SK-N-MC (cell line): ENCODE measurements at regions not wholly inside any gene's neighbourhood (a gene's known extent, or its start where the extent isn't known, plus 50 kb on each side); places are given as distances from the start of the nearest gene placed in this dataset.

Experiments
- DNase-seq: peaks from one replicate; pipeline ENCODE4 v3.0.0-alpha.2; 2011; ENCODE audit warnings: low read depth, low spot score
- H3K27ac ChIP-seq: fragments of 200-600 bp; sonication (generic); 2 replicates; pipeline ENCODE4 v1.5.1; 2016; ENCODE audit warnings: mixed run types
- H3K36me3 ChIP-seq: fragments of 200-600 bp; sonication (generic); 2 replicates; pipeline ENCODE4 v1.6.1; 2017; ENCODE audit warnings: antibody characterized with exemption, low read length, mixed read lengths; ENCODE audit not compliant: insufficient read depth
- H3K4me3 ChIP-seq: fragments of 200-600 bp; sonication (generic); 2 replicates; pipeline ENCODE4 v1.5.1; 2016
- H3K9ac ChIP-seq: fragments of 200-600 bp; sonication (generic); 2 replicates; pipeline ENCODE4 v1.8.0; 2017; ENCODE audit warnings: mixed run types, mixed read lengths; ENCODE audit not compliant: insufficient read length
- H3K9me3 ChIP-seq: fragments of 200-600 bp; sonication (generic); 2 replicates; pipeline ENCODE4 v1.6.1; 2017; ENCODE audit warnings: low read depth, mild to moderate bottlenecking, antibody characterized with exemption, low read length, moderate library complexity, mixed read lengths
- EZH2 ChIP-seq: fragments of 200-600 bp; sonication (generic); IDR thresholded peaks from one replicate; pipeline ENCODE4 v1.6.1; 2017; ENCODE audit warnings: antibody characterized with exemption
- FOXP2 ChIP-seq: optimal IDR thresholded peaks from 2 replicates; pipeline ENCODE3; 2011; ENCODE audit warnings: mild to moderate bottlenecking, moderate library complexity; ENCODE audit not compliant: insufficient read depth; ENCODE audit errors: extremely low read length, control extremely low read depth
- POLR2AphosphoS5 ChIP-seq: IDR thresholded peaks from 2 replicates; pipeline ENCODE4 v1.6.1; 2012; ENCODE audit warnings: mild to moderate bottlenecking, low read depth, low read length, borderline replicate concordance

GRCh38 chr4:100722133-100722532, 204.3 kb upstream of the EMCN start:
- DNase-seq = no peak
- no peaks in the 10 kb centered on the region for H3K9me3 ChIP-seq
- no peak overlapping the region for H3K27ac ChIP-seq
- TF ChIP-seq EZH2 (no peak), POLR2AphosphoS5 (no peak), FOXP2 (no peak)
- H3K4me3 ChIP-seq = no peak overlapping the region
- H3K9ac ChIP-seq = no peak overlapping the region
- no peaks in the 10 kb centered on the region for H3K36me3 ChIP-seq

GRCh38 chr4:100721490-100721889, 203.7 kb upstream of the EMCN start:
- DNase-seq = no peak
- H3K27ac ChIP-seq = no peak overlapping the region
- H3K4me3 ChIP-seq = no peak overlapping the region
- no peak for TF ChIP-seq POLR2AphosphoS5
- TF ChIP-seq FOXP2 = no peak
- TF ChIP-seq EZH2 = no peak
- no peak overlapping the region for H3K9ac ChIP-seq
- H3K9me3 ChIP-seq = no peaks in the 10 kb centered on the region
- H3K36me3 ChIP-seq = no peaks in the 10 kb centered on the region

GRCh38 chr4:100721077-100721476, 203.3 kb upstream of the EMCN start:
- TF ChIP-seq FOXP2 (no peak), POLR2AphosphoS5 (no peak), EZH2 (no peak)
- H3K27ac ChIP-seq = no peak overlapping the region
- no peak for DNase-seq

GRCh38 chr4:100716416-100716815, 198.6 kb upstream of the EMCN start:
- Histone ChIP-seq H3K4me3 (no peak overlapping the region), H3K9ac (no peak overlapping the region), H3K36me3 (no peaks in the 10 kb centered on the region), H3K27ac (no peak overlapping the region), H3K9me3 (no peaks in the 10 kb centered on the region)
- DNase-seq = no peak
- no peak for TF ChIP-seq EZH2
- TF ChIP-seq FOXP2 = no peak
- TF ChIP-seq POLR2AphosphoS5 = no peak

More at GRCh38 chr4:100721077-100721476, 203.3 kb upstream of the EMCN start:
- Histone ChIP-seq H3K9me3 (no peaks in the 10 kb centered on the region), H3K36me3 (no peaks in the 10 kb centered on the region), H3K9ac (no peak overlapping the region), H3K4me3 (no peak overlapping the region)

- Histone ChIP-seq H3K4me3 (no peak overlapping the region), H3K27ac (no peak overlapping the region), H3K9ac (no peak overlapping the region), H3K36me3 (no peaks in the 10 kb centered on the region), H3K9me3 (no peaks in the 10 kb centered on the region)
- no peak for DNase-seq
- no peak for TF ChIP-seq FOXP2
- no peak for TF ChIP-seq EZH2
- TF ChIP-seq POLR2AphosphoS5 = no peak
These were observed 191.0 kb upstream of the EMCN start for GRCh38 chr4:100708776-100709175.

- H3K36me3 ChIP-seq = no peaks in the 10 kb centered on the region
- no peak for DNase-seq
- H3K9me3 ChIP-seq = no peaks in the 10 kb centered on the region
- TF ChIP-seq POLR2AphosphoS5 (no peak), EZH2 (no peak), FOXP2 (no peak)
- H3K27ac ChIP-seq = no peak overlapping the region
- no peak overlapping the region for H3K9ac ChIP-seq
- H3K4me3 ChIP-seq = no peak overlapping the region
These were observed 190.0 kb upstream of the EMCN start for GRCh38 chr4:100707786-100708185.

- H3K9me3 ChIP-seq = no peaks in the 10 kb centered on the region
- TF ChIP-seq POLR2AphosphoS5 (no peak), FOXP2 (no peak), EZH2 (no peak)
- no peak overlapping the region for H3K4me3 ChIP-seq
- DNase-seq = no peak
- H3K27ac ChIP-seq = no peak overlapping the region
- H3K36me3 ChIP-seq = no peaks in the 10 kb centered on the region
- no peak overlapping the region for H3K9ac ChIP-seq
These were observed 178.7 kb upstream of the EMCN start for GRCh38 chr4:100696531-100696930.

- H3K36me3 ChIP-seq = no peaks in the 10 kb centered on the region
- TF ChIP-seq EZH2 (no peak), FOXP2 (no peak)
- H3K4me3 ChIP-seq = no peak overlapping the region
- no peak for DNase-seq
- no peaks in the 10 kb centered on the region for H3K9me3 ChIP-seq
- H3K27ac ChIP-seq = no peak overlapping the region
- no peak overlapping the region for H3K9ac ChIP-seq
These were observed 178.0 kb upstream of the EMCN start for GRCh38 chr4:100695871-100696270.

- H3K9me3 ChIP-seq = no peaks in the 10 kb centered on the region
- TF ChIP-seq POLR2AphosphoS5 (no peak), FOXP2 (no peak), EZH2 (no peak)
- DNase-seq = no peak
- H3K4me3 ChIP-seq = no peak overlapping the region
- H3K27ac ChIP-seq = no peak overlapping the region
- H3K9ac ChIP-seq = no peak overlapping the region
- H3K36me3 ChIP-seq = no peaks in the 10 kb centered on the region
These were observed 177.3 kb upstream of the EMCN start for GRCh38 chr4:100695039-100695654.
